Mesenchymal stem cell (in vitro differentiated cells and primary cell): ENCODE measurements at regions not wholly inside any gene's neighbourhood (a gene's known extent, or its start where the extent isn't known, plus 50 kb on each side); places are given as distances from the start of the nearest gene placed in this dataset.

Experiments used
- DNase-seq: peaks from one replicate; pipeline ENCODE4 v3.0.0-alpha.2; 2013
- H2AFZ ChIP-seq: one replicate; pipeline ENCODE4 v1.6.1; 2013; ENCODE audit warnings: low read depth, mild to moderate bottlenecking, control low read depth, inconsistent platforms, low read length, moderate library complexity
- H2AK5ac ChIP-seq: 2 replicates; pipeline ENCODE4 v1.6.1; 2013; ENCODE audit warnings: low read length, moderate library complexity, mild to moderate bottlenecking, inconsistent platforms; ENCODE audit not compliant: severe bottlenecking
- H2BK120ac ChIP-seq: one replicate; pipeline ENCODE4 v1.6.1; 2013; ENCODE audit warnings: low read depth, mild to moderate bottlenecking, inconsistent platforms, low read length, moderate library complexity
- H2BK12ac ChIP-seq, 2 experiments: one replicate each; pipeline ENCODE4 v1.6.1; 2013; ENCODE audit warnings: inconsistent platforms in 2 of 2, low read length in 2 of 2, mild to moderate bottlenecking in 2 of 2, moderate library complexity in 2 of 2, control low read depth in 1 of 2
- H2BK15ac ChIP-seq: one replicate; pipeline ENCODE4 v1.6.1; 2013; ENCODE audit warnings: mild to moderate bottlenecking, low read depth, inconsistent platforms; ENCODE audit not compliant: poor library complexity, severe bottlenecking
- H2BK5ac ChIP-seq: 2 replicates; pipeline ENCODE4 v1.6.1; 2013; ENCODE audit warnings: low read depth, mild to moderate bottlenecking, low read length, control low read depth, inconsistent platforms; ENCODE audit not compliant: poor library complexity, severe bottlenecking
- H3K14ac ChIP-seq, 2 experiments: one replicate each; pipeline ENCODE4 v1.6.1; 2013; ENCODE audit warnings: inconsistent platforms in 2 of 2, low read length in 2 of 2, control low read depth in 1 of 2, mild to moderate bottlenecking in 1 of 2, moderate library complexity in 1 of 2
- H3K18ac ChIP-seq, 2 experiments: one replicate each; pipeline ENCODE4 v1.6.1; 2013; ENCODE audit warnings: inconsistent platforms in 2 of 2, low read length in 2 of 2, control low read depth in 1 of 2, low read depth in 1 of 2, mild to moderate bottlenecking in 1 of 2
- H3K23ac ChIP-seq, 2 experiments: one replicate each; pipeline ENCODE4 v1.6.1; 2013; ENCODE audit warnings: inconsistent platforms in 2 of 2, low read length in 2 of 2, mild to moderate bottlenecking in 2 of 2, moderate library complexity in 2 of 2, control low read depth in 1 of 2
- H3K27ac ChIP-seq: 2 replicates; pipeline ENCODE4 v1.5.1; 2013; ENCODE audit warnings: mild to moderate bottlenecking, moderate library complexity, low read length, control low read depth, inconsistent platforms; ENCODE audit not compliant: poor library complexity, severe bottlenecking
- H3K27me3 ChIP-seq, 2 experiments: 2 replicates each; pipeline versions ENCODE4 v1.6.1 to v1.7.0; 2013; ENCODE audit warnings: low read length in 2 of 2, mild to moderate bottlenecking in 2 of 2, moderate library complexity in 2 of 2, control low read depth in 1 of 2, inconsistent platforms in 1 of 2; ENCODE audit not compliant: control insufficient read depth in 1 of 2, insufficient read depth in 1 of 2
- H3K36me3 ChIP-seq, 2 experiments: 2 replicates each; pipeline versions ENCODE4 v1.6.1 to v1.7.0; 2013; ENCODE audit warnings: low read length in 2 of 2, control low read depth in 1 of 2, inconsistent platforms in 1 of 2, low read depth in 1 of 2, mild to moderate bottlenecking in 1 of 2; ENCODE audit not compliant: insufficient read depth in 2 of 2, control insufficient read depth in 1 of 2
- H3K4ac ChIP-seq, 2 experiments: one replicate each; pipeline ENCODE4 v1.6.1; 2013; ENCODE audit warnings: inconsistent platforms in 2 of 2, low read length in 2 of 2, mild to moderate bottlenecking in 2 of 2, moderate library complexity in 2 of 2, control low read depth in 1 of 2, low read depth in 1 of 2
- H3K4me1 ChIP-seq: 2 replicates; pipeline ENCODE4 v1.6.1; 2013; ENCODE audit warnings: low read depth, low read length, control low read depth; ENCODE audit not compliant: control insufficient read depth, insufficient read depth
- H3K4me2 ChIP-seq: 2 replicates; pipeline ENCODE4 v1.6.1; 2013; ENCODE audit warnings: low read length, mild to moderate bottlenecking, inconsistent platforms; ENCODE audit not compliant: poor library complexity, severe bottlenecking
- H3K4me3 ChIP-seq, 2 experiments: 2 replicates each; pipeline versions ENCODE4 v1.5.1 to v1.7.0; 2013; ENCODE audit warnings: low read length in 2 of 2, mild to moderate bottlenecking in 2 of 2, control low read depth in 1 of 2, low read depth in 1 of 2; ENCODE audit not compliant: insufficient read depth in 1 of 2
- H3K79me1 ChIP-seq: replicated peaks from 2 replicates; pipeline ENCODE4 v1.6.1; 2013; ENCODE audit warnings: mild to moderate bottlenecking, control low read depth, low read length, inconsistent platforms; ENCODE audit not compliant: poor library complexity, severe bottlenecking
- H3K9ac ChIP-seq: 2 replicates; pipeline ENCODE4 v1.7.0; 2013; ENCODE audit warnings: mild to moderate bottlenecking, low read length, moderate library complexity
- H3K9me3 ChIP-seq: 2 replicates; pipeline ENCODE4 v1.7.0; 2013; ENCODE audit warnings: mild to moderate bottlenecking, low read length; ENCODE audit not compliant: control insufficient read depth
- H4K8ac ChIP-seq: one replicate; pipeline ENCODE4 v1.6.1; 2013; ENCODE audit warnings: inconsistent platforms, mild to moderate bottlenecking, low read length, moderate library complexity
- H4K91ac ChIP-seq: one replicate; pipeline ENCODE4 v1.6.1; 2013; ENCODE audit warnings: mild to moderate bottlenecking, low read length, inconsistent platforms
- WGBS: methylation state at CpG from one replicate; pipeline ENCODE4 v1.1.7; 2013; ENCODE audit warnings: mixed read lengths; 5-methylcytosine and 5-hydroxymethylcytosine counted together

DNA sequence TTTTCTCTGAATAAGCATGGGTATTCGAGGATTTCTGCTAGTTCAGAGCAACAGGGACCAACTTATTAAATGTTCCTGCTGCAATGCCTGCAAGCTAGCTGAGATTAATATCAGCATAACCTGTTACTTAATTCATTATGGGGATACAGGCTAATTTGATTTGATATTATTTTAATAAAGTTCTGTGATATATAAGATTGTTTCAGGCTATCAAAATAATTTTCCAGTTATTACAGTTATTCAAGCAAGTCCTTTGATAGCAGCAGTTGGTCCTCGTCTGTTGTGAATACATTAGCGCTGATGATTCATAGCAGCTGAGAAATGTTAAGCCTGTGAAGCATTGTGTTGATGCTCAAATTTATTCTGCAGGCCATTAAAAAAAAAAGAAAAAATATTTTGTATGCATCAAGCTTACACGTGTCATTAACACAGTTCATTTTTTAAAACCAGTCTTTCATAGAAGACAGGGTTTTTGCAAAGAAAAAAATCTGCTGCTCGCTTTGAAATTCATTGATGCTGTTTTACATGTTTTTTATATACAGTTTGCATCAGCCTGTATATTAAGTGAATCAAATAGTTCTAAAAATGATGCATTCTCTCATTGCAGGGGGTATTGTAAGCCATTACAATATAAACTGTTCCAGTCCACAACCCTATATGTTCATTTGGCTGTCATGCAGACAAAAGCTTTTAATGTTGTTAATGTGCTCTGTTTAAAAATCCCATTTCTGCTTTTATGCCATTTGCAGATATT lies 482.5 kb downstream of the BCL11A start:
- H3K4me1 ChIP-seq, result no peaks in the 10 kb centered on the region
- H2BK15ac ChIP-seq, result no peak overlapping the region
- no peak overlapping the region for H3K9ac ChIP-seq
- H2AFZ ChIP-seq, result no peak overlapping the region
- 50% methylated on average over 1 of the region's 5 CpGs for WGBS
- H3K4me3 ChIP-seq, result no peak overlapping the region
- H3K4me2 ChIP-seq, result no peak overlapping the region
- no peaks in the 10 kb centered on the region for H3K27me3 ChIP-seq
- no peak overlapping the region for H3K18ac ChIP-seq
- no peak overlapping the region for H2BK5ac ChIP-seq
- no peaks in the 10 kb centered on the region for H3K9me3 ChIP-seq
- H2BK12ac ChIP-seq, result no peak overlapping the region
- H3K27ac ChIP-seq, result no peak overlapping the region
- no peak overlapping the region for H2BK120ac ChIP-seq
- H4K91ac ChIP-seq, result no peak overlapping the region
- no peaks in the 10 kb centered on the region for H3K36me3 ChIP-seq
- H3K23ac ChIP-seq, result no peak overlapping the region
- no peak for DNase-seq
- H2AK5ac ChIP-seq, result no peak overlapping the region
- H3K14ac ChIP-seq, result no peak overlapping the region
- H3K4ac ChIP-seq, result no peak overlapping the region
- no peak overlapping the region for H4K8ac ChIP-seq
- H3K79me1 ChIP-seq, result no peaks in the 10 kb centered on the region

GRCh38 chr2:60070196-60070595 lies 483.3 kb downstream of the BCL11A start:
- Histone ChIP-seq H3K9me3 (no peaks in the 10 kb centered on the region), H3K4me3 (no peak overlapping the region), H3K18ac (no peak overlapping the region), H3K36me3 (no peaks in the 10 kb centered on the region), H2AK5ac (no peak overlapping the region), H2AFZ (no peak overlapping the region), H2BK120ac (no peak overlapping the region), H3K4me1 (no peaks in the 10 kb centered on the region), H3K14ac (no peak overlapping the region), H3K4ac (no peak overlapping the region), H4K91ac (no peak overlapping the region), H3K9ac (no peak overlapping the region), H2BK5ac (no peak overlapping the region), H3K27me3 (no peaks in the 10 kb centered on the region), H3K23ac (no peak overlapping the region), H3K79me1 (no peaks in the 10 kb centered on the region), H3K27ac (no peak overlapping the region), H3K4me2 (no peak overlapping the region), H4K8ac (no peak overlapping the region), H2BK12ac (no peak overlapping the region), H2BK15ac (no peak overlapping the region)
- no peak for DNase-seq
- WGBS, result 60% methylated on average over 3 of the region's 5 CpGs

- no peak overlapping the region for H2AFZ ChIP-seq
- no peak overlapping the region for H3K4ac ChIP-seq
- no peak overlapping the region for H4K91ac ChIP-seq
- no peak overlapping the region for H3K27ac ChIP-seq
- H3K36me3 ChIP-seq, result no peaks in the 10 kb centered on the region
- DNase-seq, result no peak
- no peak overlapping the region for H2BK5ac ChIP-seq
- H4K8ac ChIP-seq, result no peak overlapping the region
- no peak overlapping the region for H3K23ac ChIP-seq
- no peak overlapping the region for H3K4me3 ChIP-seq
- no peak overlapping the region for H3K4me2 ChIP-seq
- H3K79me1 ChIP-seq, result no peaks in the 10 kb centered on the region
- H2BK12ac ChIP-seq, result no peak overlapping the region
- H2BK15ac ChIP-seq, result no peak overlapping the region
- no peak overlapping the region for H2BK120ac ChIP-seq
- H3K9ac ChIP-seq, result no peak overlapping the region
- WGBS, result 77% methylated on average over 4 of the region's 4 CpGs
- no peaks in the 10 kb centered on the region for H3K9me3 ChIP-seq
- no peak overlapping the region for H3K18ac ChIP-seq
- H3K14ac ChIP-seq, result no peak overlapping the region
- no peaks in the 10 kb centered on the region for H3K4me1 ChIP-seq
- no peaks in the 10 kb centered on the region for H3K27me3 ChIP-seq
- no peak overlapping the region for H2AK5ac ChIP-seq
Observed at GRCh38 chr2:60068755-60069154, 484.7 kb downstream of the BCL11A start.

GRCh38 chr2:60067006-60067405 lies 486.4 kb downstream of the BCL11A start:
- Histone ChIP-seq H3K9me3 (no peaks in the 10 kb centered on the region), H2BK15ac (no peak overlapping the region), H3K18ac (no peak overlapping the region), H4K91ac (no peak overlapping the region), H2AFZ (no peak overlapping the region), H2BK120ac (no peak overlapping the region), H3K4me3 (no peak overlapping the region), H3K4me2 (no peak overlapping the region), H3K79me1 (no peaks in the 10 kb centered on the region), H4K8ac (no peak overlapping the region), H2AK5ac (no peak overlapping the region), H2BK12ac (no peak overlapping the region), H3K36me3 (no peaks in the 10 kb centered on the region), H3K27ac (no peak overlapping the region), H3K14ac (no peak overlapping the region), H3K23ac (no peak overlapping the region), H3K4ac (no peak overlapping the region), H3K4me1 (no peaks in the 10 kb centered on the region), H3K27me3 (no peaks in the 10 kb centered on the region), H3K9ac (no peak overlapping the region), H2BK5ac (no peak overlapping the region)
- no peak for DNase-seq
- WGBS, result 38% methylated on average over 3 of the region's 3 CpGs
